Neural crest cell (in vitro differentiated cells): ENCODE measurements at regions not wholly inside any gene's neighbourhood (a gene's known extent, or its start where the extent isn't known, plus 50 kb on each side); places are given as distances from the start of the nearest gene placed in this dataset.

Experiments used
- DNase-seq: peaks from one replicate; pipeline ENCODE4 v3.0.0; 2021; ENCODE audit warnings: low read depth, mixed read lengths, low spot score
- H3K27ac Mint-ChIP-seq: one replicate; pipeline ENCODE4 v1.8.0; 2021; ENCODE audit warnings: mild to moderate bottlenecking, mixed read lengths; ENCODE audit not compliant: unreplicated experiment
- H3K27me3 Mint-ChIP-seq: 2 replicates; pipeline ENCODE4 v1.8.0; 2021; ENCODE audit warnings: low read depth, mild to moderate bottlenecking, mixed read lengths
- H3K36me3 Mint-ChIP-seq: 2 replicates; pipeline ENCODE4 v1.8.0; 2021; ENCODE audit warnings: low read depth, mild to moderate bottlenecking, mixed read lengths
- H3K4me1 Mint-ChIP-seq: 2 replicates; pipeline ENCODE4 v1.8.0; 2021; ENCODE audit warnings: mixed read lengths
- H3K4me3 Mint-ChIP-seq: one replicate; pipeline ENCODE4 v1.8.0; 2021; ENCODE audit warnings: mild to moderate bottlenecking, mixed read lengths
- H3K9me3 Mint-ChIP-seq: 2 replicates; pipeline ENCODE4 v1.8.0; 2021; ENCODE audit warnings: mixed read lengths
- TF ChIP-seq, protein P1 (sequence below): fragments of 200-600 bp; sonication (generic); conservative IDR thresholded peaks from 2 replicates; pipeline ENCODE4 v1.5.0; 2021; ENCODE audit warnings: antibody characterized with exemption, mild to moderate bottlenecking

DNA sequence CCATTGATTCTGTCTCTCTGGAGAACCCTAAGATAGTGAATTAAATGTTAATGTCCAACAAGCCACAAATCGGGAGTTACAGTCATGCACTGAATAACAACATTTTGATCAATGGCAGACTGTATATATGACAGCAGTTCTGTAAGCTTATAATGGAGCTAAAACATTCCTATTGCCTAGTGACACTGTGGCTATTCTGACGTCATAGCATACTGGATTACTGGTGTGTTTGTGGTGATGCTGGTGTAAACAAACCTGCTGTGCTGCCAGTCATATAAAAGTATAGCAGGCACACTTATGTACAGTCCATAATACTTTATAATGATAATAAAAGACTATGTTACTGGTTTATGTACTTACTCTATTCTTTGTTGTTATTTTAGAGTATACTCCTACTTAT, 56.7 kb upstream of the BICD1 start:
- TF ChIP-seq, protein P1, sequence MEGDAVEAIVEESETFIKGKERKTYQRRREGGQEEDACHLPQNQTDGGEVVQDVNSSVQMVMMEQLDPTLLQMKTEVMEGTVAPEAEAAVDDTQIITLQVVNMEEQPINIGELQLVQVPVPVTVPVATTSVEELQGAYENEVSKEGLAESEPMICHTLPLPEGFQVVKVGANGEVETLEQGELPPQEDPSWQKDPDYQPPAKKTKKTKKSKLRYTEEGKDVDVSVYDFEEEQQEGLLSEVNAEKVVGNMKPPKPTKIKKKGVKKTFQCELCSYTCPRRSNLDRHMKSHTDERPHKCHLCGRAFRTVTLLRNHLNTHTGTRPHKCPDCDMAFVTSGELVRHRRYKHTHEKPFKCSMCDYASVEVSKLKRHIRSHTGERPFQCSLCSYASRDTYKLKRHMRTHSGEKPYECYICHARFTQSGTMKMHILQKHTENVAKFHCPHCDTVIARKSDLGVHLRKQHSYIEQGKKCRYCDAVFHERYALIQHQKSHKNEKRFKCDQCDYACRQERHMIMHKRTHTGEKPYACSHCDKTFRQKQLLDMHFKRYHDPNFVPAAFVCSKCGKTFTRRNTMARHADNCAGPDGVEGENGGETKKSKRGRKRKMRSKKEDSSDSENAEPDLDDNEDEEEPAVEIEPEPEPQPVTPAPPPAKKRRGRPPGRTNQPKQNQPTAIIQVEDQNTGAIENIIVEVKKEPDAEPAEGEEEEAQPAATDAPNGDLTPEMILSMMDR: no peak
- H3K36me3 Mint-ChIP-seq: no peaks in the 10 kb centered on the region
- no peak for DNase-seq
- no peak overlapping the region for H3K4me3 Mint-ChIP-seq
- no peaks in the 10 kb centered on the region for H3K27me3 Mint-ChIP-seq
- H3K9me3 Mint-ChIP-seq: peaks cover 7% of the 10 kb centered on the region
- H3K4me1 Mint-ChIP-seq: peaks cover 24% of the 10 kb centered on the region
- H3K27ac Mint-ChIP-seq: no peak overlapping the region

DNA sequence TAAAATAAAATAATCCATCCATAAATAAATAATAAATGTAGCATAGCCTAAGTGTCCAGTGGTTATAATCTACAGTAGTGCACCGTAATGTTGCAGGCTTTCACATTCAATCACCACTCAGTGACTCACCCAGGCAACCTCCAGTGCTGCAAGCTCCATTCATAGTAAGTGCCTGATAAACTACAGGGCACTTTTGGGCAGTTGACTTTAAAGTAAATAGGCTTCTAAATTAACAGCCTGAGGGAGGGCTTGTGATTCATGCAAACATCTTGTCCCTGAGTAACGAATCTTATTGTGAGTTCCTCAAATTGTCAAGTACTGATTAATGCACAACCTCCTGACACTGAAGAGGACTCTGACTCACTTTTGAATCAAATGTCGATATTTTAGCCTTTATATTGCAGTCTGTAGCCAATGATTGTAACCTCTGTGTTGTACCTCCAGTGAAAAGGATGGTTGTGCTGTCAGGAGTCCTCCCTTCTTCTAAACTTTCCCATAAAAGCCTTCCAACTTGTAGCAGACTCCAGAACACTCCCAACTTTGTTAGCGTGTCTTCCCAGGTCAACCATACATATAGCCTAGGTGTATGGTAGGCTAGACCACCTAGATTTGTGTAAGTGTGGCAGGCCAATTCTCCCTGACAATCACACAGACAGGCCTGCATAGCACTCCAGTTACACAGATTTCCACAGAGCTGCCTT, 55.0 kb upstream of the BICD1 start:
- no peak overlapping the region for H3K4me3 Mint-ChIP-seq
- TF ChIP-seq, protein P1: no peak
- DNase-seq: no peak
- H3K36me3 Mint-ChIP-seq: no peaks in the 10 kb centered on the region
- H3K27me3 Mint-ChIP-seq: no peaks in the 10 kb centered on the region
- H3K27ac Mint-ChIP-seq: no peak overlapping the region
- H3K9me3 Mint-ChIP-seq: peaks cover 7% of the 10 kb centered on the region
- peaks cover 19% of the 10 kb centered on the region for H3K4me1 Mint-ChIP-seq

DNA sequence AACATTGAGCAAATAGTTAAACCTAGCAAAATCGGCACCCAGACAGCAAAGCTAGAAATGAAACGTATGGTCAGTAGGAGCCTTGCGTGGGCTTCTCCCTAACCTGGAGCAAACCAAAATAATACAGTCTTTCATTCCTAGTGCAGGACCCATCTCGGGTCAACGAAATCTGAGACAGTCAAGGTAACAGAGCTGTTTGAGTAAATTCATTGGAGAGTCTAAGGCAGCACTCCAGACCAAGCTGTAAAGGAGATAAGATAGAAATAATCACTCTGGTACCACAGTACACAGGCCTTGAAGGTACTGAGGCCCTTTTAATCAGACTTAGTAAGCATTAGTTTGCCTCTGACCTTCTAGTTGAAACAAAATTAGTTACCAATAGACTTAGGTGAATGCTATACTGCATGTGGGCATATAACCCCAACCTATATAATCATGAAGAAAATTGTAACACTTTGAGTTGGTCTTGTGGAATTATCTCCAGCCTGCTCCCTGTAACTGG, 54.4 kb upstream of the BICD1 start:
- no peak for DNase-seq
- no peak overlapping the region for H3K27ac Mint-ChIP-seq
- peaks cover 19% of the 10 kb centered on the region for H3K4me1 Mint-ChIP-seq
- no peak overlapping the region for H3K4me3 Mint-ChIP-seq
- no peaks in the 10 kb centered on the region for H3K36me3 Mint-ChIP-seq
- peaks cover 7% of the 10 kb centered on the region for H3K9me3 Mint-ChIP-seq
- H3K27me3 Mint-ChIP-seq: no peaks in the 10 kb centered on the region
- TF ChIP-seq, protein P1: no peak

DNA sequence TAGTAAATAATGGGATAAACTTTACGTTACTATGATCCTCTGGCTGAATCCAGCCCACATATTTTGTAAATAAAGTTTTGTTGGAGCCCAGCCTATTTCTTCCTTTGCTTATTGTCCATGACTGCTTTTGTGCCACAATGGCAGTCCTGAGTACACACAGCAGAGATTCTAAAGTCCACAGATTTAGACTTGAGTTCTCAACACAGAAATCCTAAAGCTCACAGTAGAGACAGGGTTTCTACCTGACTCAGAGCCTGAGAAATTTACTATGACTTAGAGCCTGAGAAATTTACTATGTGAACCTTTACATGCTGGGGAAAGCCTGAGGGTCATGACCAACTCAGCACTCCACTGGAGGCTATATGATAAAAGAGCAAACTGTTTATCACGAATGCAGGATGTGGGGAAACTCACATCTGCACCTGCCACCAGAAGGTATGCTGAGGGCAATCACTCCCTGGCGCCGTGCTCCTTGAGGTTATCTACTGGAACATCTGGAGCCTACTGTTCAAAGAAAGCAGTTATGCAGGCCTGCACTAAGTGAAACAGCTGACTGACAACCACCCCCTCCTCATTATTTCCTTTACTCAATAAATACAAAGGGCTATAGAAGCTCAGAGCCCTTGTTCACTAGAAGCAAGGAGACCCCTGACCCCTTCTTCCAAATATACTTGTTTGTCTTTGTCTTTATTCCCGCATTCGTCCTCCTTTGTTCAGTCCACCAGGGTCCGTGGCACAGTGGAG, 52.6 kb upstream of the BICD1 start:
- no peak for DNase-seq
- H3K4me3 Mint-ChIP-seq: no peak overlapping the region
- no peaks in the 10 kb centered on the region for H3K27me3 Mint-ChIP-seq
- peaks cover 7% of the 10 kb centered on the region for H3K9me3 Mint-ChIP-seq
- no peaks in the 10 kb centered on the region for H3K36me3 Mint-ChIP-seq
- peaks cover 12% of the 10 kb centered on the region for H3K4me1 Mint-ChIP-seq
- H3K27ac Mint-ChIP-seq: no peak overlapping the region
- TF ChIP-seq, protein P1: no peak
